Spleen (tissue), 11 donors: ENCODE measurements at regions not wholly inside any gene's neighbourhood (a gene's known extent, or its start where the extent isn't known, plus 50 kb on each side); places are given as distances from the start of the nearest gene placed in this dataset.

Experiments
- DNase-seq: peaks from one replicate; pipeline ENCODE4 v3.0.0-alpha.2; 2020
- H3K27ac ChIP-seq, 8 donors: fragments of 200-600 bp; sonication (generic) in 7 of 8; 1 replicate in 4 of 8; 2 replicates in 4 of 8; pipeline versions ENCODE4 v1.5.0 to v1.8.0; 2016 to 2021; ENCODE audit warnings: inconsistent platforms in 4 of 8, mild to moderate bottlenecking in 4 of 8, moderate library complexity in 1 of 8
- H3K27me3 ChIP-seq, 7 donors: fragments of 200-600 bp; sonication (generic) in 6 of 7; replicated peaks in 1 of 7; 1 replicate in 4 of 7; 2 replicates in 3 of 7; pipeline versions ENCODE4 v1.5.0 to v1.8.0; 2016 to 2021; ENCODE audit warnings: inconsistent platforms in 3 of 7, mild to moderate bottlenecking in 1 of 7
- H3K36me3 ChIP-seq, 6 donors: fragments of 200-600 bp; sonication (generic) in 5 of 6; 1 replicate in 4 of 6; 2 replicates in 2 of 6; pipeline versions ENCODE4 v1.5.0 to v1.8.0; 2016 to 2021; ENCODE audit warnings: inconsistent platforms in 2 of 6
- H3K4me1 ChIP-seq, 6 donors: fragments of 200-600 bp; sonication (generic) in 5 of 6; 1 replicate in 3 of 6; 2 replicates in 3 of 6; pipeline versions ENCODE4 v1.5.0 to v1.8.0; 2016 to 2021; ENCODE audit warnings: inconsistent platforms in 3 of 6
- H3K4me3 ChIP-seq, 8 donors: fragments of 200-600 bp; sonication (generic) in 7 of 8; 1 replicate in 4 of 8; 2 replicates in 4 of 8; pipeline versions ENCODE4 v1.5.0 to v1.8.0; 2016 to 2021; ENCODE audit warnings: inconsistent platforms in 4 of 8, mild to moderate bottlenecking in 4 of 8, moderate library complexity in 2 of 8
- H3K9me3 ChIP-seq, 8 donors: fragments of 200-600 bp; sonication (generic) in 7 of 8; 1 replicate in 4 of 8; 2 replicates in 4 of 8; pipeline versions ENCODE4 v1.5.0 to v1.8.0; 2016 to 2021; ENCODE audit warnings: inconsistent platforms in 4 of 8
- CTCF ChIP-seq, 11 experiments: fragments of 200-600 bp in 7 of 11; fragments of 450-650 bp in 4 of 11; sonication (generic) in 4 of 11; IDR thresholded peaks in 8 of 11; conservative IDR thresholded peaks in 3 of 11; 1 replicate in 7 of 11; 2 replicates in 4 of 11; pipeline versions ENCODE4 v1.4.0 to v1.8.0; 2016 to 2021; ENCODE audit warnings: antibody characterized with exemption in 11 of 11, inconsistent platforms in 4 of 11, mild to moderate bottlenecking in 1 of 11
- POLR2A ChIP-seq, 3 donors: fragments of 450-650 bp; IDR thresholded peaks; one replicate each; pipeline ENCODE4 v1.5.1; 2017; ENCODE audit warnings: antibody characterized with exemption in 3 of 3, mild to moderate bottlenecking in 1 of 3
- POLR2AphosphoS5 ChIP-seq, 3 donors: sonication (generic); formaldehyde crosslinking; IDR thresholded peaks; one replicate each; pipeline ENCODE4 v1.5.1; 2017; ENCODE audit warnings: antibody characterized with exemption in 3 of 3
- WGBS, 5 donors: extraction: QIAGEN DNeasy Blood & Tissue Kit in 3 of 5; methylation state at CpG; one replicate each; pipeline versions ENCODE4 v1.1.5 to v1.1.7; 2013 to 2018; 5-methylcytosine and 5-hydroxymethylcytosine counted together
- intact Hi-C: fragments of 100-400 bp; cut with DNase I; formaldehyde crosslinking; loops from one replicate; pipeline ENCODE4 v1.15.0; 2023; ENCODE audit warnings: low total_unique reads
- donor health status: healthy with polysubstance abuse.
- donor health status: DM: no; HTN: no; CAD: no; lungs with moderate emphysema.
- donor health status: DM: no; HTN: no; CAD: no.
- donor health status: Bipolar disorder and iron deficiency.
- donor health status: healthy.
- donor health status: DM: no; HTN: no; CAD: no.
- donor health status: DM: yes; HTN: yes; CAD: no.

GRCh38 chr4:44961001-44961755 is 234.8 kb upstream of the GNPDA2 start:
- intact Hi-C loops, result no loop called here
- WGBS, 5 donors, result 83 to 100% (median 95%) methylated on average over 1 of the region's 1 CpG; no CpG with 5 or more reads in 1 of the 5 donors

DNA sequence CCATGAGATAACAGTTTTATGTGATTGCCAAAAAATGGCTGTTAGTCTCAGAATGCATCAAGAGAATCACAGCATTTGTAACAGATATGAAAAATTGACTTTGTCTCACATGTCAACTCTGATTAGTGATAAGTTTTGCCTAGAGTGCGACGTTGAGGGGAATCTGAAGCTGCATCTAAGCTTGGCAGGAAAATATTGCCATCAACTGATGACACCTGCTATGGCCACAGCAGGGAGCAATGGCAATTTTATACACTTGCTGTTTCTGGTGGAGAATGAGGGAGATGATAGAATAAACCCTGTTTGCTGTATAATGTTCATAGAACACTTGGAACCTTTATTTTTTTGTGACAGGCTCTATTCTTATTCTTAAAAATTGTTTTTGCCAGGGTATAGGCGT is 205.4 kb upstream of the GNPDA2 start:
- WGBS, 5 donors, result 62 to 87% (median 80%) methylated on average over 3 of the region's 3 CpGs
- H3K4me1 ChIP-seq, result no peaks in the 10 kb centered on the region
- intact Hi-C loops, result no loop called here
- H3K36me3 ChIP-seq, result no peaks in the 10 kb centered on the region
- no peak overlapping the region for H3K4me3 ChIP-seq
- H3K9me3 ChIP-seq, result no peaks in the 10 kb centered on the region
- H3K27ac ChIP-seq, result no peak overlapping the region
- no peak for TF ChIP-seq POLR2AphosphoS5 (IDR thresholded peaks at IDR 0.05)
- no peak for TF ChIP-seq CTCF (IDR thresholded peaks at IDR 0.05 in 8 of 11, conservative IDR thresholded peaks at IDR 0.05 in 3 of 11)
- no peak for TF ChIP-seq POLR2A (IDR thresholded peaks at IDR 0.05)
- H3K27me3 ChIP-seq, result no peaks in the 10 kb centered on the region
- DNase-seq, result no peak

More at GRCh38 chr4:44961001-44961755, 234.8 kb upstream of the GNPDA2 start:
- Histone ChIP-seq H3K9me3 (peaks cover 0 to 69% (median 37%) of the 10 kb centered on the region in 8 donors), H3K4me3 (no peak overlapping the region), H3K4me1 (no peaks in the 10 kb centered on the region), H3K27me3 (no peaks in the 10 kb centered on the region), H3K36me3 (no peaks in the 10 kb centered on the region), H3K27ac (no peak overlapping the region)
- TF ChIP-seq POLR2A (IDR thresholded peaks at IDR 0.05), result no peak
- no peak for TF ChIP-seq POLR2AphosphoS5 (IDR thresholded peaks at IDR 0.05)
- TF ChIP-seq CTCF (IDR thresholded peaks at IDR 0.05 in 8 of 11, conservative IDR thresholded peaks at IDR 0.05 in 3 of 11), result no peak
- DNase-seq, result no peak

GRCh38 chr4:44928785-44929184 is 202.4 kb upstream of the GNPDA2 start:
- TF ChIP-seq CTCF (IDR thresholded peaks at IDR 0.05 in 8 of 11, conservative IDR thresholded peaks at IDR 0.05 in 3 of 11) (no peak), POLR2A (IDR thresholded peaks at IDR 0.05) (no peak), POLR2AphosphoS5 (IDR thresholded peaks at IDR 0.05) (no peak)
- whole genome bisulfite sequencing, 5 donors, result 72 to 86% (median 74%) methylated on average over 2 of the region's 2 CpGs
- H3K4me3 ChIP-seq, result no peak overlapping the region
- no peaks in the 10 kb centered on the region for H3K36me3 ChIP-seq
- no peak for DNase-seq
- H3K4me1 ChIP-seq, result no peaks in the 10 kb centered on the region
- no peak overlapping the region for H3K27ac ChIP-seq
- intact Hi-C loops, result no loop called here
- no peaks in the 10 kb centered on the region for H3K27me3 ChIP-seq
- no peaks in the 10 kb centered on the region for H3K9me3 ChIP-seq

DNA sequence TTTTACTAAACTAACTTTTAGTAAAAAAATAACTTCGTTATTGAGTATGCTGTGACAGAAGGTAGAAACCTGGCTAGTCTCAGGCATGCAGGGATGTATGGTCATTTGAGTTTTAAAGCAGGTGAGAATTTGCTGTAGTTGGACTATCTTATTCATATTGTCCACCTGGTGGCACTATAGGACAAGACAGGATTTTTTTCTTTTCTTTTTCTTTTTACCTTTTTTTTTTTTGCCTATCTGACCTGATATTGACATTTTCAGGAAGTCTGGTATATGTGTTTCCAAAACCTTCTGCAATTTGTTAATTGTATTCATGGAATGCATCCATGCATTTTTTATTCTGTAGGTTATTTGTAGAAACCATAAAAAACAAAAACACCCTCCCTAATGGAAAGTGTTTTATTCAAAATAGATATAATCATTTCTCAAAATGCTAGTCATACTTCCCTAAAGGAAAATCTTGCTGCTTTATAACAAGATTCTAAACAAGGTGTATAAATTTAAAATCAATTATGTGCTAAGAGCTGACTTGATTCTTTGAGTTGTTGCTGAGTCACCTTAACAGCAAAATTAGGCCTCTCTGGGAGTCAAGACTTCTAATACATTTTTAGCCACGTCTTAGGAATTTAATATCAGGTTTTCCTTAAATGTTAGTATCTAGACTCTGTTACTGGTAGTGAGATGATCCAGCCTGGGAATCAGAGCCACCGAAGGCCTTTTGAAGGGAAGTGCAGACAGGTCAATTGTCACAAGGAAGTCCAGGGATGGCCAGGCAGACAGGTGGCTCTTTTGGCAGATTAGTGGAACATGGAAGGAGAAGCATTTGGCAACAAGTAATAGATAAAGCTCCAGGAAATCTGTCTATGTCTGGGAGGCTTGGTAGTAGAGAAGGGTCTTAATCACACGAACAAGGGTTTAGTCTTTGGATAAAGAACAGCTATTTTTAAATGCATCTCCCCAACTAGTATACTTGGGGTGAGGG is 201.3 kb upstream of the GNPDA2 start:
- 56 to 68% (median 61%) methylated on average over 4 of the region's 4 CpGs for whole genome bisulfite sequencing, 5 donors

More for the DNA sequence above, 201.3 kb upstream of the GNPDA2 start:
- TF ChIP-seq CTCF (IDR thresholded peaks at IDR 0.05 in 8 of 11, conservative IDR thresholded peaks at IDR 0.05 in 3 of 11) (peak in 4 of 11 experiments; percentile 16 to 40 (median 26)), POLR2A (IDR thresholded peaks at IDR 0.05) (no peak)
- Histone ChIP-seq H3K27ac (no peak overlapping the region), H3K36me3 (no peaks in the 10 kb centered on the region), H3K4me1 (no peaks in the 10 kb centered on the region), H3K4me3 (no peak overlapping the region), H3K9me3 (no peaks in the 10 kb centered on the region), H3K27me3 (no peaks in the 10 kb centered on the region)
- DNase-seq, result no peak
- intact Hi-C loops, result no loop called here
